Glutamatergic neuron (in vitro differentiated cells): ENCODE measurements at regions not wholly inside any gene's neighbourhood (a gene's known extent, or its start where the extent isn't known, plus 50 kb on each side); places are given as distances from the start of the nearest gene placed in this dataset.

Source experiments
- DNase-seq: peaks from one replicate; pipeline ENCODE4 v3.0.0; 2022
- H3K27ac Mint-ChIP-seq: one replicate; pipeline ENCODE4 v1.8.0; 2020; ENCODE audit warnings: mild to moderate bottlenecking, mixed read lengths, inconsistent platforms; ENCODE audit not compliant: unreplicated experiment
- H3K27me3 Mint-ChIP-seq: one replicate; pipeline ENCODE4 v1.8.0; 2020; ENCODE audit warnings: mild to moderate bottlenecking, moderate library complexity, mixed read lengths, inconsistent platforms; ENCODE audit not compliant: unreplicated experiment
- H3K36me3 Mint-ChIP-seq: one replicate; pipeline ENCODE4 v1.8.0; 2020; ENCODE audit warnings: mild to moderate bottlenecking, mixed read lengths, inconsistent platforms; ENCODE audit not compliant: unreplicated experiment
- H3K4me1 Mint-ChIP-seq: one replicate; pipeline ENCODE4 v1.8.0; 2020; ENCODE audit warnings: mild to moderate bottlenecking, low read depth, mixed read lengths, inconsistent platforms; ENCODE audit not compliant: unreplicated experiment
- H3K4me3 Mint-ChIP-seq: one replicate; pipeline ENCODE4 v1.8.0; 2020; ENCODE audit warnings: mild to moderate bottlenecking, mixed read lengths, inconsistent platforms; ENCODE audit not compliant: unreplicated experiment
- H3K9me3 Mint-ChIP-seq: one replicate; pipeline ENCODE4 v1.8.0; 2020; ENCODE audit warnings: mild to moderate bottlenecking, moderate library complexity, mixed read lengths, inconsistent platforms; ENCODE audit not compliant: unreplicated experiment
- TF ChIP-seq, protein P1 (sequence below): fragments of 200-600 bp; sonication (generic); IDR thresholded peaks from one replicate; pipeline ENCODE4 v1.5.0; 2021; ENCODE audit not compliant: partially characterized antibody, unreplicated experiment

- H3K36me3 Mint-ChIP-seq = no peaks in the 10 kb centered on the region
- TF ChIP-seq, protein P1, sequence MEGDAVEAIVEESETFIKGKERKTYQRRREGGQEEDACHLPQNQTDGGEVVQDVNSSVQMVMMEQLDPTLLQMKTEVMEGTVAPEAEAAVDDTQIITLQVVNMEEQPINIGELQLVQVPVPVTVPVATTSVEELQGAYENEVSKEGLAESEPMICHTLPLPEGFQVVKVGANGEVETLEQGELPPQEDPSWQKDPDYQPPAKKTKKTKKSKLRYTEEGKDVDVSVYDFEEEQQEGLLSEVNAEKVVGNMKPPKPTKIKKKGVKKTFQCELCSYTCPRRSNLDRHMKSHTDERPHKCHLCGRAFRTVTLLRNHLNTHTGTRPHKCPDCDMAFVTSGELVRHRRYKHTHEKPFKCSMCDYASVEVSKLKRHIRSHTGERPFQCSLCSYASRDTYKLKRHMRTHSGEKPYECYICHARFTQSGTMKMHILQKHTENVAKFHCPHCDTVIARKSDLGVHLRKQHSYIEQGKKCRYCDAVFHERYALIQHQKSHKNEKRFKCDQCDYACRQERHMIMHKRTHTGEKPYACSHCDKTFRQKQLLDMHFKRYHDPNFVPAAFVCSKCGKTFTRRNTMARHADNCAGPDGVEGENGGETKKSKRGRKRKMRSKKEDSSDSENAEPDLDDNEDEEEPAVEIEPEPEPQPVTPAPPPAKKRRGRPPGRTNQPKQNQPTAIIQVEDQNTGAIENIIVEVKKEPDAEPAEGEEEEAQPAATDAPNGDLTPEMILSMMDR = no peak
- H3K4me3 Mint-ChIP-seq = no peak overlapping the region
- H3K27ac Mint-ChIP-seq = no peak overlapping the region
- H3K4me1 Mint-ChIP-seq = no peaks in the 10 kb centered on the region
- H3K9me3 Mint-ChIP-seq = no peaks in the 10 kb centered on the region
- H3K27me3 Mint-ChIP-seq = no peaks in the 10 kb centered on the region
- no peak for DNase-seq
These were observed 67.1 kb downstream of the PMAIP1 start for GRCh38 chr18:59966913-59967312.

DNA sequence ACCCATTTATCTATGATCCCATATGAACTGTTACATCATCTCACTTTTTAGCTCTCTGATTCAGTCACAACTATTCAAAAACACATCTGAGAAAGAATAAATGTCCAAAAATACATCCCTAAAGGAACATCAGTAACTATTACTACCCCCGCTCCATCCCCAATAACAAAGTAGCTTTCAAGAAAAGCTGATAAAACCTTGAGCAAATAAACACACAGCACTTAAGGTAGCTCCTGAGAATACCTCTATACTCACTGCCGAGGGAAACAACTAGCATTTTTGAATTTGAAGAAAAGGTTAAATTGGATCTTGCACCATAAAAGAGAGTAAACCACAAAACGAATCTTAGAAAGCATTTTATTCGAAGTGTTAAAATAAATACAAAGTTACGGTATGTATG is 63.4 kb downstream of the PMAIP1 start:
- H3K27ac Mint-ChIP-seq = no peak overlapping the region
- no peaks in the 10 kb centered on the region for H3K36me3 Mint-ChIP-seq
- no peak for DNase-seq
- TF ChIP-seq, protein P1 = no peak
- H3K9me3 Mint-ChIP-seq = no peaks in the 10 kb centered on the region
- no peak overlapping the region for H3K4me3 Mint-ChIP-seq
- no peaks in the 10 kb centered on the region for H3K4me1 Mint-ChIP-seq
- no peaks in the 10 kb centered on the region for H3K27me3 Mint-ChIP-seq

- TF ChIP-seq, protein P1 = no peak
- no peak for DNase-seq
These were observed 61.3 kb downstream of the PMAIP1 start for GRCh38 chr18:59961070-59961469.

GRCh38 chr18:59960272-59960671 is 60.5 kb downstream of the PMAIP1 start:
- Mint-ChIP-seq H3K4me1 (no peaks in the 10 kb centered on the region), H3K9me3 (no peaks in the 10 kb centered on the region), H3K27me3 (no peaks in the 10 kb centered on the region), H3K36me3 (no peaks in the 10 kb centered on the region), H3K27ac (no peak overlapping the region), H3K4me3 (no peak overlapping the region)
- no peak for DNase-seq
- TF ChIP-seq, protein P1 = no peak

More at GRCh38 chr18:59961070-59961469, 61.3 kb downstream of the PMAIP1 start:
- H3K36me3 Mint-ChIP-seq = no peaks in the 10 kb centered on the region
- H3K4me3 Mint-ChIP-seq = no peak overlapping the region
- no peak overlapping the region for H3K27ac Mint-ChIP-seq
- no peaks in the 10 kb centered on the region for H3K4me1 Mint-ChIP-seq
- no peaks in the 10 kb centered on the region for H3K27me3 Mint-ChIP-seq
- no peaks in the 10 kb centered on the region for H3K9me3 Mint-ChIP-seq

- H3K9me3 Mint-ChIP-seq = no peaks in the 10 kb centered on the region
- no peaks in the 10 kb centered on the region for H3K36me3 Mint-ChIP-seq
- TF ChIP-seq, protein P1 = no peak
- H3K27ac Mint-ChIP-seq = no peak overlapping the region
- H3K4me1 Mint-ChIP-seq = no peaks in the 10 kb centered on the region
- H3K27me3 Mint-ChIP-seq = no peaks in the 10 kb centered on the region
- DNase-seq = no peak
- no peak overlapping the region for H3K4me3 Mint-ChIP-seq
These were observed 59.8 kb downstream of the PMAIP1 start for GRCh38 chr18:59959606-59960005.
